VCaP (cell line): ENCODE measurements at regions not wholly inside any gene's neighbourhood (a gene's known extent, or its start where the extent isn't known, plus 50 kb on each side); places are given as distances from the start of the nearest gene placed in this dataset.

Experiments
- H3K27ac ChIP-seq: fragments of 450-650 bp; 2 replicates; pipeline ENCODE4 v1.5.1; 2017
- TF ChIP-seq, protein P1 (sequence below): fragments of 450-650 bp; conservative IDR thresholded peaks from 2 replicates; pipeline ENCODE4 v1.5.1; 2017; ENCODE audit warnings: mild to moderate bottlenecking, moderate library complexity

DNA sequence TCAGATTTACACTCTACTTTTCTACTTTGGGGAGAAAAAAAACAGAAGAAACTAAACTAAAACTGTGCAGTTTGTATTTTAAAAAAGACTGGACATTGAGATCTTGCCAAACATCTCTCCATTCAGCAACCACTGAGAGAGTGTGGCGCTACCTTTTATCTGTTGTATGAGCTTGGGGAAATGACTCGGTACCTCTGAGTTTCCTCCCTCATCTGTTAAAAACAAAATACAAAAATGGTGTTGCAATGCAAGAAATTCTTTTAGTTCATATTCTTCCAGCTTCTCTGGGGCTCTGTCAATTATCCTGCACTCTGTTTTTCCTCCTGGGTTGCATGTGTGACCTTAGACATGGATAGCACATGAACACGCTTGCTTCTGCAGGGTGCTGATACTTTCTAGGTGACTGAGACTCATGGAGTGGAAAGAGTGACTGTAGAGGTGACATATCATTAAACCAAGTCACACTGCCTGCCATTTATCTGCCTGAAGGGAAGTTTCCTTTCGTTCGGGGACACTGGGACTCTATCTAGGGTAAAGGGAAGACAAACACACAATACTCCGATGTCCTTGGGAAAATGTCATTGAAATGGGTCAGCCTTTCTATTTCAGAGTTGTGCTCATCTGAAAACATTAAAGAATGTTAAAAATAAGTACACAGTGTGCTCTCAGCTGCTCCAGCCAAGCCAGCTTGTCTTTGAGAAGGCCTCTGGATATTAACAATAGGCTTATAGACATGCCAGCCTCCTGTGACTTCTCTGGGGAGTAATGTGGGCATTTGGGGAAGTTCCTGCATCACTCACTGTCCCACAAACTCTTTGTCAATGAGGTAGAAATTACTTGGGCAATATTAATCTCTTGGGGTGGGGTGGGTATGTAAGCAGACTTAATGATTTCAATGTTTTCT lies 91.4 kb downstream of the TRIB2 start:
- H3K27ac ChIP-seq: no peak overlapping the region

DNA sequence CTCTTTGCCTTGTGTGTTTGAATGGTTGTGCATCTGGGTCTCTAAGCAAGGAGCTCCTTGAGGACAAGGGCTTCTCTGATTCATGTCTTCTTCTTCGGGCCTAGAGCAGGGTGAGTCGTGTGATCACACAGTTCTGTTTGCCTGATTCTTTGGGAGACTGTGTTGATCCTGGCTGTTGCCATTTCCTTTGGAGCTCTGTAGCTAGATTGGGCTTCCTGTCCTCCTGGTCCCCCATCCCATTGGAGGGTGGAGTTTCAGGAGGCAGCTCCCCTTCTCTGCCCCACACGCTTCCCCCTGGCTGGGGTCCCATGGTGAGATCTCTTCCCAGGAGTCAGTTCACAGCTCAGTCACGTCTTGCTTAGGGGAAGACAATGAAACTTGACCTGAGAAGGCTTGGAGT lies 92.8 kb downstream of the TRIB2 start:
- TF ChIP-seq, protein P1, sequence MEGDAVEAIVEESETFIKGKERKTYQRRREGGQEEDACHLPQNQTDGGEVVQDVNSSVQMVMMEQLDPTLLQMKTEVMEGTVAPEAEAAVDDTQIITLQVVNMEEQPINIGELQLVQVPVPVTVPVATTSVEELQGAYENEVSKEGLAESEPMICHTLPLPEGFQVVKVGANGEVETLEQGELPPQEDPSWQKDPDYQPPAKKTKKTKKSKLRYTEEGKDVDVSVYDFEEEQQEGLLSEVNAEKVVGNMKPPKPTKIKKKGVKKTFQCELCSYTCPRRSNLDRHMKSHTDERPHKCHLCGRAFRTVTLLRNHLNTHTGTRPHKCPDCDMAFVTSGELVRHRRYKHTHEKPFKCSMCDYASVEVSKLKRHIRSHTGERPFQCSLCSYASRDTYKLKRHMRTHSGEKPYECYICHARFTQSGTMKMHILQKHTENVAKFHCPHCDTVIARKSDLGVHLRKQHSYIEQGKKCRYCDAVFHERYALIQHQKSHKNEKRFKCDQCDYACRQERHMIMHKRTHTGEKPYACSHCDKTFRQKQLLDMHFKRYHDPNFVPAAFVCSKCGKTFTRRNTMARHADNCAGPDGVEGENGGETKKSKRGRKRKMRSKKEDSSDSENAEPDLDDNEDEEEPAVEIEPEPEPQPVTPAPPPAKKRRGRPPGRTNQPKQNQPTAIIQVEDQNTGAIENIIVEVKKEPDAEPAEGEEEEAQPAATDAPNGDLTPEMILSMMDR: no peak
- no peak overlapping the region for H3K27ac ChIP-seq

More for the DNA sequence above, 91.4 kb downstream of the TRIB2 start:
- TF ChIP-seq, protein P1: no peak

DNA sequence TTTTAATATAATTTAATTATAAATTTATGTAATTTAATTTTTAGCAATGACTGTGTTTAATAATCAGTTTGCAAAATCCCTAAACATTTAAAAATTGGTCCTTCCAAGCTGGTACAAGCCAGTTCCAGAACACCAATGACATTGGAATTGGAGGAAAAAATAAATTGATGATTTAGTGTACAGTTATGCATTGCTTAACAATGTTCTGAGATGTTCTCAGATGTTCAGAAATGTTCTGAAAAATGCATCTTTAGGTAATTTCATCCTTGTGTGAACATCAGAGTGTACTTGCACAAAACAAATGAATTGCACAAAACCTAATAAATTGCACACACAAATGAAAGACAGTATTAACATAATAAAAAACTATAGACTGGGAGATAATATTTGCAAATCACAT lies 95.2 kb downstream of the TRIB2 start:
- TF ChIP-seq, protein P1: no peak
- H3K27ac ChIP-seq: no peak overlapping the region

DNA sequence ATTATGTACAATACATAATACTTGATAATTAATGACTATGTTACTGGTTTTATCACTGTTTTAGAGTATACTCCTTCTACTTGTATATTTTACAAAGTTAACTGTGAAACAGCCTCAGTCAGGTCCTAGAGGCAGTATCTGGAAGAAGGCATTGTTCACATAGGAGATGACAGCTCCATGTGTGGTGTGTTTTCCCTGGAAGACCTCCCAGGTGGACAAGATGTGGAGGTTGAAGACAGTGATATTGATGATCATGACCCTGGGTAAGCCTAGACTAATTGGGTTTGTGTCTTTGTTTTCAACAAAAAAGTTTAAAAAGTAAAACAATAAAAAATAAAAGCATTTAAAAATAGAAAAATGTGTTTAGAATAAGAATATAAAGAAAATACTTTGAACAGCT lies 96.4 kb downstream of the TRIB2 start:
- TF ChIP-seq, protein P1: no peak
- no peak overlapping the region for H3K27ac ChIP-seq

GRCh38 chr2:12816379-12817306 lies 99.9 kb downstream of the TRIB2 start:
- TF ChIP-seq, protein P1: no peak
- no peak overlapping the region for H3K27ac ChIP-seq

DNA sequence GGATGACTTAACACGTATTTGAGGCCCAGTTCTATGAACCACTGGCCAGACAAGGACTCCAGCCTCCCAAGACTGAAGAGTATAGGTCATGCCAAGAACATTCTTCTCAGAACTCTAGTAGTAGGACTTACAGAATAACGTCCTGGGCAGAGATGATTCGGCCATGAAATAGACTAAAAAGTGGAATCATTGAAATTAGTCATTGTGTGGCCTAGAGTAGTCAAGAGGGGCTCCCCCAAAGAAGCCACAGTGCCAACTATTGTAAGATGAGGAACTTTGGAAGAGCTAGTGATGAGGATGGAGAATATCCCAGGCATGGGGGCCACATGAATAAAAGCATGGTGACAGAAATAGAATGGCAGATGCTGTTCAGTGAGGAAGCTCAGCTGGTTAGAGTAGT lies 101.1 kb downstream of the TRIB2 start:
- TF ChIP-seq, protein P1: no peak
- H3K27ac ChIP-seq: no peak overlapping the region
